ENCODE measurements at regions not wholly inside any gene's neighbourhood (a gene's known extent, or its start where the extent isn't known, plus 50 kb on each side); places are given as distances from the start of the nearest gene placed in this dataset.

GRCh38 chr5:33311893-33312292 is 128.9 kb upstream of the TARS1 start:
- no peak for TF ChIP-seq POLR2AphosphoS5 (IDR thresholded peaks at IDR 0.05; ENCODE audit: insufficient read depth in 1 of 2, low read depth in 1 of 2)
- H3K36me3 ChIP-seq = no peaks in the 10 kb centered on the region
- intact Hi-C loops (cut with DNase I) = no loop called here
- DNase-seq (ENCODE audit: extremely low spot score in 2 of 2) = no peak
- no peaks in the 10 kb centered on the region for H3K27me3 ChIP-seq
- no peaks in the 10 kb centered on the region for H3K4me1 ChIP-seq
- H3K4me3 ChIP-seq = no peak overlapping the region
- no peak overlapping the region for H3K27ac ChIP-seq
- H3K9me3 ChIP-seq = no peaks in the 10 kb centered on the region

GRCh38 chr5:33312571-33313549 is 127.9 kb upstream of the TARS1 start:
- Histone ChIP-seq H3K4me1 (no peaks in the 10 kb centered on the region), H3K27ac (peak overlapping the region; percentile 52), H3K36me3 (no peaks in the 10 kb centered on the region), H3K27me3 (no peaks in the 10 kb centered on the region), H3K9me3 (no peaks in the 10 kb centered on the region), H3K4me3 (no peak overlapping the region)
- no peak for DNase-seq (ENCODE audit: extremely low spot score in 2 of 2)
- no peak for TF ChIP-seq POLR2A (IDR thresholded peaks at IDR 0.05)
- TF ChIP-seq CTCF (IDR thresholded peaks at IDR 0.05) = no peak
- TF ChIP-seq POLR2AphosphoS5 (IDR thresholded peaks at IDR 0.05; ENCODE audit: insufficient read depth in 1 of 2, low read depth in 1 of 2) = peak in 1 of 2 donors; percentile 83
- intact Hi-C loops (cut with DNase I) = no loop called here

- TF ChIP-seq CTCF (IDR thresholded peaks at IDR 0.05) (no peak), POLR2AphosphoS5 (IDR thresholded peaks at IDR 0.05; ENCODE audit: insufficient read depth in 1 of 2, low read depth in 1 of 2) (no peak), POLR2A (IDR thresholded peaks at IDR 0.05) (no peak)
- no peak for DNase-seq (ENCODE audit: extremely low spot score in 2 of 2)
- Histone ChIP-seq H3K36me3 (no peaks in the 10 kb centered on the region), H3K4me3 (no peak overlapping the region), H3K9me3 (no peaks in the 10 kb centered on the region), H3K4me1 (peaks cover 4% of the 10 kb centered on the region), H3K27ac (no peak overlapping the region), H3K27me3 (no peaks in the 10 kb centered on the region)
- intact Hi-C loops (cut with DNase I) = no loop called here
These were observed 125.6 kb upstream of the TARS1 start for GRCh38 chr5:33315189-33315588.

GRCh38 chr5:33316773-33317172 is 124.0 kb upstream of the TARS1 start:
- H3K4me3 ChIP-seq = no peak overlapping the region
- intact Hi-C loops (cut with DNase I) = no loop called here
- no peaks in the 10 kb centered on the region for H3K27me3 ChIP-seq
- DNase-seq (ENCODE audit: extremely low spot score in 2 of 2) = no peak
- no peak for TF ChIP-seq POLR2A (IDR thresholded peaks at IDR 0.05)
- no peak for TF ChIP-seq CTCF (IDR thresholded peaks at IDR 0.05)
- no peak for TF ChIP-seq POLR2AphosphoS5 (IDR thresholded peaks at IDR 0.05; ENCODE audit: insufficient read depth in 1 of 2, low read depth in 1 of 2)
- H3K36me3 ChIP-seq = no peaks in the 10 kb centered on the region
- no peak overlapping the region for H3K27ac ChIP-seq
- H3K9me3 ChIP-seq = no peaks in the 10 kb centered on the region
- H3K4me1 ChIP-seq = peaks cover 13% of the 10 kb centered on the region

GRCh38 chr5:33317271-33317670 is 123.5 kb upstream of the TARS1 start:
- intact Hi-C loops (cut with DNase I) = no loop called here
- Histone ChIP-seq H3K36me3 (no peaks in the 10 kb centered on the region), H3K4me1 (peaks cover 17% of the 10 kb centered on the region), H3K9me3 (no peaks in the 10 kb centered on the region), H3K27ac (no peak overlapping the region), H3K4me3 (no peak overlapping the region), H3K27me3 (no peaks in the 10 kb centered on the region)
- TF ChIP-seq POLR2A (IDR thresholded peaks at IDR 0.05) = no peak
- no peak for TF ChIP-seq CTCF (IDR thresholded peaks at IDR 0.05)
- TF ChIP-seq POLR2AphosphoS5 (IDR thresholded peaks at IDR 0.05; ENCODE audit: insufficient read depth in 1 of 2, low read depth in 1 of 2) = no peak
- DNase-seq (ENCODE audit: extremely low spot score in 2 of 2) = no peak

Data from vagina (tissue), 2 donors.